ENCODE measurements at regions not wholly inside any gene's neighbourhood (a gene's known extent, or its start where the extent isn't known, plus 50 kb on each side); places are given as distances from the start of the nearest gene placed in this dataset.

GRCh38 chr13:62096652-62097051 is 681.0 kb upstream of the PCDH20 start:
- TF ChIP-seq ZFX (IDR thresholded peaks at IDR 0.05): no peak
- no peak for TF ChIP-seq CTCF (conservative IDR thresholded peaks at IDR 0.05)
- no peak overlapping the region for H3K27ac ChIP-seq

- H3K27ac ChIP-seq: no peak overlapping the region
- TF ChIP-seq ZFX (IDR thresholded peaks at IDR 0.05) (no peak), CTCF (conservative IDR thresholded peaks at IDR 0.05) (no peak)
Observed at GRCh38 chr13:62094932-62095331, 679.3 kb upstream of the PCDH20 start.

DNA sequence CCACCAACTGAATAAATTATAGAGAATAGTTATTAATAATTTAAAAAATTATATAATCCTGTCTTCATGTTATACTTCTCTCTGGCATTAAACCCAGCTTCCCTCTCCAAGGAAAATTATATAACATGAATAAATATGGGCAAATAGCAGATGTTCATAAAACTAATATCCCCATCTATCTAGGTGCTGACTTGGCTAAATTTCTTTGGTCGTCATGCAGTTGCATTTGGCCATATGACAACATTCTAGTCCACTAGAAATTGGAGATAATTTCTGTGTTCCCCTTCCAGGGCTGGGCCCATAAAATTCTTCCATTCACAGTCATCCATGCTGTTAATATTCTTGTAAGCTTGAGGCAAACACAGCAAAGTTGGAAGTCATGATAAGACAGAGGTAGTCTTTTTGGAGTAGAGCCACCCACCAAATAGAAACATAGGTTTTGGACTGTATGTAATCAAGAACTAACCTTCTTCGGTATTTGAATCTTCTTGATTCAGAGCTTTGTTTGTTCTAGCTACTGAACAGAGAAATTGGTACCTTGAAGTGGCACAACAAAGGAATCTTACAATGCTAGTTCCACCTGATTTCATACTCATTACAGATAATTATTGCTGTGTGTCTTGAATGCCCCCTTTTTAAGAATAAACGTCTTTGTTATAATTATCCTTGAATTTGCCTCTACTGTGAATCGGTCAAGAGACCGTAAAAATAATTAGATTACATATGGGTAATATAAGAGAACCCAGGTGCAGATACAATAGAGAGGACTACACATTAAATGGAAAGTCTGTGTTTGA is 678.5 kb upstream of the PCDH20 start:
- TF ChIP-seq ZFX (IDR thresholded peaks at IDR 0.05) (no peak), CTCF (conservative IDR thresholded peaks at IDR 0.05) (no peak)
- no peak overlapping the region for H3K27ac ChIP-seq

- H3K27ac ChIP-seq: no peak overlapping the region
- TF ChIP-seq CTCF (conservative IDR thresholded peaks at IDR 0.05): no peak
- no peak for TF ChIP-seq ZFX (IDR thresholded peaks at IDR 0.05)
Observed at GRCh38 chr13:62092949-62093348, 677.3 kb upstream of the PCDH20 start.

DNA sequence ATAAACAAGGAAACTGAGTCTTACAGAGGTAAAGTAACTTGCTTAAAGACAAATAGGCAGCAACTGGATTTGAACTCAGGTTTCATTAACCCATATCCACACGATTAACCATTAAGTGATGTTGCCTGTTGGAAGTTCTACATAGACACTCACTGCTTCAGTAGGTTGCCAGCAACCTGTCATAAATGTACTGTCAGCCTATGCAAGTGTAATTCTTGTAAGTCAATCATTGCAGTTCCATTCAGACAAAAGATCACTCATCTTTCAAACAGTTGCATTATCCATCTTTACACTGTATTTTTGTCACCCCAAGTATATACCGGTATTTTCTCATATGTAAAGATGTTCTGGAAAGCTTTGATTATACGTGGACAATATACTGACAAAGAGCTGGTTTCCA is 676.9 kb upstream of the PCDH20 start:
- no peak overlapping the region for H3K27ac ChIP-seq
- TF ChIP-seq ZFX (IDR thresholded peaks at IDR 0.05) (no peak), CTCF (conservative IDR thresholded peaks at IDR 0.05) (no peak)

GRCh38 chr13:62088165-62088564 is 672.5 kb upstream of the PCDH20 start:
- TF ChIP-seq ZFX (IDR thresholded peaks at IDR 0.05) (no peak), CTCF (conservative IDR thresholded peaks at IDR 0.05) (no peak)

GRCh38 chr13:62087124-62087523 is 671.5 kb upstream of the PCDH20 start:
- TF ChIP-seq ZFX (IDR thresholded peaks at IDR 0.05) (no peak), CTCF (conservative IDR thresholded peaks at IDR 0.05) (no peak)
- H3K27ac ChIP-seq: no peak overlapping the region

More at GRCh38 chr13:62088165-62088564, 672.5 kb upstream of the PCDH20 start:
- no peak overlapping the region for H3K27ac ChIP-seq

Measured in C4-2B (cell line).